HCT116 (cell line): ENCODE measurements at regions not wholly inside any gene's neighbourhood (a gene's known extent, or its start where the extent isn't known, plus 50 kb on each side); places are given as distances from the start of the nearest gene placed in this dataset.

Experiments
- ATAC-seq: fragments of 200-7000 bp; cut with Tn5 transposase; 2 replicates; pipeline ENCODE4 v1.9.1; 2020; ENCODE audit warnings: mild to moderate bottlenecking, moderate library complexity
- BruUV-seq: library from RNA; stranded (reverse); fragments of 400-500 nt; replicated peaks from 2 replicates; lab custom pipeline; 2021; lab: Mats Ljungman, UMichigan
- CTCF ChIA-PET: fragments of 300-600 bp; sonication (Branson Sonifier 250); formaldehyde crosslinking; loops from one replicate; lab custom pipeline; 2021; ENCODE audit warnings: antibody characterized with exemption; lab: Charles Lee
- POLR2A ChIA-PET: fragments of 300-600, 350-600 bp; sonication (Branson Sonifier 250); formaldehyde crosslinking; loops from one replicate; lab custom pipeline; 2021; ENCODE audit warnings: antibody characterized with exemption; lab: Charles Lee
- RAD21 ChIA-PET, 2 experiments: fragments of 300-600 bp; sonication (Branson Sonifier 250); formaldehyde crosslinking; loops; one replicate each; lab custom pipeline; 2023; ENCODE audit warnings: low total read pairs in 2 of 2; ENCODE audit not compliant: uncharacterized antibody in 2 of 2, unreplicated experiment in 2 of 2, low non-redundant PET in 1 of 2; lab: Charles Lee
- DNase-seq: peaks from one replicate; pipeline ENCODE4 v3.0.0-alpha.2; 2010; ENCODE audit warnings: low read depth, low spot score
- H2AFZ ChIP-seq: fragments of 200-600 bp; shearing (Covaris generic), sonication (generic); 2 replicates; pipeline ENCODE4 v1.6.1; 2017; ENCODE audit warnings: low read depth, mixed run types, mixed read lengths, antibody characterized with exemption, low read length; ENCODE audit not compliant: poor library complexity, severe bottlenecking
- H3K27ac ChIP-seq: 2 replicates; pipeline ENCODE4 v1.5.1; 2012; ENCODE audit warnings: low read depth, low read length
- H3K27me3 ChIP-seq: fragments of 200-600 bp; sonication (generic); 2 replicates; pipeline ENCODE4 v1.6.1; 2016; ENCODE audit warnings: mixed run types, low read length, mixed read lengths; ENCODE audit not compliant: insufficient read depth
- H3K36me3 ChIP-seq, 2 experiments: fragments of 200-500 bp in 1 of 2; fragments of 200-600 bp in 1 of 2; sonication (Bioruptor generic) in 1 of 2; sonication (generic) in 1 of 2; 2 replicates each; pipeline versions ENCODE4 v1.5.1 to v1.6.1; 2014 to 2016; ENCODE audit warnings: low read length in 2 of 2, inconsistent platforms in 1 of 2, mixed read lengths in 1 of 2, mixed run types in 1 of 2; ENCODE audit not compliant: insufficient read depth in 2 of 2, control insufficient read depth in 1 of 2
- H3K4me1 ChIP-seq, 2 experiments: fragments of 200-600 bp in 1 of 2; sonication (generic) in 1 of 2; 2 replicates each; pipeline versions ENCODE4 v1.5.1 to v1.6.1; 2012 to 2017; ENCODE audit warnings: low read length in 2 of 2, inconsistent platforms in 1 of 2, mild to moderate bottlenecking in 1 of 2, mixed read lengths in 1 of 2, mixed run types in 1 of 2, moderate library complexity in 1 of 2; ENCODE audit not compliant: insufficient read depth in 2 of 2, control insufficient read depth in 1 of 2
- H3K4me2 ChIP-seq: fragments of 200-600 bp; sonication (generic); 2 replicates; pipeline ENCODE4 v1.6.1; 2017; ENCODE audit warnings: mixed run types, low read length, mixed read lengths
- H3K4me3 ChIP-seq, 2 experiments: fragments of 200-600 bp in 1 of 2; sonication (generic) in 1 of 2; replicated peaks in 1 of 2; 2 replicates each; pipeline ENCODE4 v1.5.1; 2011 to 2016; ENCODE audit warnings: low read length in 2 of 2, control low read depth in 1 of 2, low read depth in 1 of 2, mild to moderate bottlenecking in 1 of 2, mixed read lengths in 1 of 2, mixed run types in 1 of 2
- H3K79me2 ChIP-seq: fragments of 200-600 bp; sonication (generic); 2 replicates; pipeline ENCODE4 v1.6.1; 2017; ENCODE audit warnings: mild to moderate bottlenecking, mixed run types, low read length, moderate library complexity, mixed read lengths; ENCODE audit not compliant: insufficient read depth
- H3K9ac ChIP-seq: fragments of 200-600 bp; sonication (generic); 2 replicates; pipeline ENCODE4 v1.6.1; 2016; ENCODE audit warnings: low read length, mixed read lengths
- H3K9me2 ChIP-seq: fragments of 200-600 bp; sonication (generic), shearing (Covaris generic); 2 replicates; pipeline ENCODE4 v1.6.1; 2017; ENCODE audit warnings: mixed run types, mild to moderate bottlenecking, moderate library complexity; ENCODE audit not compliant: insufficient read depth
- H3K9me3 ChIP-seq, 2 experiments: fragments of 200-500 bp in 1 of 2; fragments of 200-600 bp in 1 of 2; sonication (Bioruptor generic) in 1 of 2; sonication (generic) in 1 of 2; 2 replicates each; pipeline ENCODE4 v1.6.1; 2014 to 2017; ENCODE audit warnings: low read length in 2 of 2, mixed read lengths in 2 of 2, inconsistent platforms in 1 of 2, low read depth in 1 of 2, mild to moderate bottlenecking in 1 of 2, mixed run types in 1 of 2, moderate library complexity in 1 of 2; ENCODE audit not compliant: control insufficient read depth in 1 of 2, insufficient read depth in 1 of 2
- H4K20me1 ChIP-seq: fragments of 200-600 bp; sonication (generic), shearing (Covaris generic); 2 replicates; pipeline ENCODE4 v1.6.1; 2017; ENCODE audit warnings: mixed run types, mild to moderate bottlenecking, moderate library complexity; ENCODE audit not compliant: insufficient read depth
- EGR1 ChIP-seq: IDR thresholded peaks from 2 replicates; pipeline ENCODE4 v1.6.1; 2012; ENCODE audit warnings: low read depth
- ELF1 ChIP-seq: IDR thresholded peaks from 2 replicates; pipeline ENCODE4 v1.6.1; 2012; ENCODE audit warnings: low read depth, borderline replicate concordance
- EZH2 ChIP-seq: fragments of 200-600 bp; sonication (generic); IDR thresholded peaks from 2 replicates; pipeline ENCODE4 v1.6.1; 2017; ENCODE audit warnings: antibody characterized with exemption, mixed run types
- EZH2phosphoT487 ChIP-seq: fragments of 200-600 bp; IDR thresholded peaks from 2 replicates; pipeline ENCODE4 v1.6.1; 2018; ENCODE audit warnings: antibody characterized with exemption, borderline replicate concordance
- JUND ChIP-seq: IDR thresholded peaks from 2 replicates; pipeline ENCODE4 v1.6.1; 2012
- SIN3A ChIP-seq: IDR thresholded peaks from 2 replicates; pipeline ENCODE4 v1.6.1; 2012; ENCODE audit warnings: low read depth
- SP1 ChIP-seq: IDR thresholded peaks from 2 replicates; pipeline ENCODE4 v1.6.1; 2012; ENCODE audit warnings: low read depth
- SRF ChIP-seq: IDR thresholded peaks from 2 replicates; pipeline ENCODE4 v1.6.1; 2012; ENCODE audit warnings: low read depth
- TCF7L2 ChIP-seq: IDR thresholded peaks from 2 replicates; pipeline ENCODE4 v1.7.0; 2011; ENCODE audit warnings: borderline replicate concordance, inconsistent platforms; ENCODE audit not compliant: insufficient read depth, insufficient read length; ENCODE audit errors: extremely low read depth
- intact Hi-C: fragments of 100-400 bp; cut with micrococcal nuclease; formaldehyde crosslinking; loops from 2 replicates; pipeline ENCODE4 v1.10.0; 2022
- TF ChIP-seq, protein P1 (sequence below), 3 experiments: fragments of 200-600 bp in 1 of 3; sonication (generic) in 1 of 3; IDR thresholded peaks in 2 of 3; conservative IDR thresholded peaks in 1 of 3; 2 replicates each; pipeline ENCODE4 v1.5.1; 2012 to 2017; ENCODE audit warnings: low read depth in 2 of 3, low read length in 2 of 3, antibody characterized with exemption in 1 of 3, borderline replicate concordance in 1 of 3, control low read depth in 1 of 3, mild to moderate bottlenecking in 1 of 3, mixed read lengths in 1 of 3, mixed run types in 1 of 3, moderate library complexity in 1 of 3; ENCODE audit not compliant: insufficient read depth in 1 of 3
- TF ChIP-seq, protein P2 (sequence below): IDR thresholded peaks from 2 replicates; pipeline ENCODE4 v1.6.1; 2012; ENCODE audit warnings: low read depth
- TF ChIP-seq, protein P3 (sequence below): IDR thresholded peaks from 2 replicates; pipeline ENCODE4 v1.6.1; 2012

DNA sequence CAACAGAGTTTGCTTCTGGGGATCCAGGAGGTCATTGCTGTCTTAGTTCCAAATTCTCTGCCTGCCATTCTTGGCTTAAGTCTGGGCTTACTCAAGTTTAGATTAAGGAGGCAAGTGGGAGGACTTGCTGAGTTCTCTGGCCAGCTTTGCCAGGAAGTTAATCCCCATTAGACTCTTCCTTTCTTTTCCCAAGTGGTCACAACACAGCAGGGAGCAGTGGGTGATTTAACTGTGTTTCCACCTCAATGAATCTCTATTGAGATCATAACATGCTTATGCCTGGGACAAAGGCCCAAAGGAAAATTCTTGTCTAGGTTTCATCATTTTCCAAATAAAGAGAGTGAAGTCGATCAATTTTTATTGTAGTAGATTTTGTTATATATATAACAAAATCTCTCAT, 1159.6 kb downstream of the SORCS3 start:
- Histone ChIP-seq H3K36me3 (no peaks in the 10 kb centered on the region), H3K9ac (no peak overlapping the region), H3K9me2 (no peaks in the 10 kb centered on the region), H3K4me3 (no peak overlapping the region), H2AFZ (no peak overlapping the region), H3K27ac (no peak overlapping the region), H3K4me1 (no peaks in the 10 kb centered on the region), H4K20me1 (no peaks in the 10 kb centered on the region; the same call in 1 of the 2 replicates), H3K9me3 (peaks cover 17 to 37% of the 10 kb centered on the region in 2 experiments; a peak in 2 of 4 replicates), H3K27me3 (no peaks in the 10 kb centered on the region), H3K79me2 (no peaks in the 10 kb centered on the region), H3K4me2 (no peak overlapping the region)
- BruUV-seq, result no TSS peak
- no peak for ATAC-seq
- RAD21 ChIA-PET, result no interaction called here
- no peak for DNase-seq
- CTCF ChIA-PET, result no interaction called here
- intact Hi-C loops, result no loop called here
- TF ChIP-seq, protein P1, sequence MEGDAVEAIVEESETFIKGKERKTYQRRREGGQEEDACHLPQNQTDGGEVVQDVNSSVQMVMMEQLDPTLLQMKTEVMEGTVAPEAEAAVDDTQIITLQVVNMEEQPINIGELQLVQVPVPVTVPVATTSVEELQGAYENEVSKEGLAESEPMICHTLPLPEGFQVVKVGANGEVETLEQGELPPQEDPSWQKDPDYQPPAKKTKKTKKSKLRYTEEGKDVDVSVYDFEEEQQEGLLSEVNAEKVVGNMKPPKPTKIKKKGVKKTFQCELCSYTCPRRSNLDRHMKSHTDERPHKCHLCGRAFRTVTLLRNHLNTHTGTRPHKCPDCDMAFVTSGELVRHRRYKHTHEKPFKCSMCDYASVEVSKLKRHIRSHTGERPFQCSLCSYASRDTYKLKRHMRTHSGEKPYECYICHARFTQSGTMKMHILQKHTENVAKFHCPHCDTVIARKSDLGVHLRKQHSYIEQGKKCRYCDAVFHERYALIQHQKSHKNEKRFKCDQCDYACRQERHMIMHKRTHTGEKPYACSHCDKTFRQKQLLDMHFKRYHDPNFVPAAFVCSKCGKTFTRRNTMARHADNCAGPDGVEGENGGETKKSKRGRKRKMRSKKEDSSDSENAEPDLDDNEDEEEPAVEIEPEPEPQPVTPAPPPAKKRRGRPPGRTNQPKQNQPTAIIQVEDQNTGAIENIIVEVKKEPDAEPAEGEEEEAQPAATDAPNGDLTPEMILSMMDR (IDR thresholded peaks at IDR 0.05 in 2 of 3, conservative IDR thresholded peaks at IDR 0.05 in 1 of 3; ENCODE audit: borderline replicate concordance in 1 of 3, insufficient read depth in 1 of 3, low read depth in 2 of 3, low read length in 2 of 3), result no peak
- TF ChIP-seq EGR1 (no peak), ELF1 (no peak), JUND (no peak), SRF (no peak), EZH2phosphoT487 (no peak), SIN3A (no peak), TCF7L2 (no peak), SP1 (no peak), EZH2 (no peak)
- TF ChIP-seq, protein P2, sequence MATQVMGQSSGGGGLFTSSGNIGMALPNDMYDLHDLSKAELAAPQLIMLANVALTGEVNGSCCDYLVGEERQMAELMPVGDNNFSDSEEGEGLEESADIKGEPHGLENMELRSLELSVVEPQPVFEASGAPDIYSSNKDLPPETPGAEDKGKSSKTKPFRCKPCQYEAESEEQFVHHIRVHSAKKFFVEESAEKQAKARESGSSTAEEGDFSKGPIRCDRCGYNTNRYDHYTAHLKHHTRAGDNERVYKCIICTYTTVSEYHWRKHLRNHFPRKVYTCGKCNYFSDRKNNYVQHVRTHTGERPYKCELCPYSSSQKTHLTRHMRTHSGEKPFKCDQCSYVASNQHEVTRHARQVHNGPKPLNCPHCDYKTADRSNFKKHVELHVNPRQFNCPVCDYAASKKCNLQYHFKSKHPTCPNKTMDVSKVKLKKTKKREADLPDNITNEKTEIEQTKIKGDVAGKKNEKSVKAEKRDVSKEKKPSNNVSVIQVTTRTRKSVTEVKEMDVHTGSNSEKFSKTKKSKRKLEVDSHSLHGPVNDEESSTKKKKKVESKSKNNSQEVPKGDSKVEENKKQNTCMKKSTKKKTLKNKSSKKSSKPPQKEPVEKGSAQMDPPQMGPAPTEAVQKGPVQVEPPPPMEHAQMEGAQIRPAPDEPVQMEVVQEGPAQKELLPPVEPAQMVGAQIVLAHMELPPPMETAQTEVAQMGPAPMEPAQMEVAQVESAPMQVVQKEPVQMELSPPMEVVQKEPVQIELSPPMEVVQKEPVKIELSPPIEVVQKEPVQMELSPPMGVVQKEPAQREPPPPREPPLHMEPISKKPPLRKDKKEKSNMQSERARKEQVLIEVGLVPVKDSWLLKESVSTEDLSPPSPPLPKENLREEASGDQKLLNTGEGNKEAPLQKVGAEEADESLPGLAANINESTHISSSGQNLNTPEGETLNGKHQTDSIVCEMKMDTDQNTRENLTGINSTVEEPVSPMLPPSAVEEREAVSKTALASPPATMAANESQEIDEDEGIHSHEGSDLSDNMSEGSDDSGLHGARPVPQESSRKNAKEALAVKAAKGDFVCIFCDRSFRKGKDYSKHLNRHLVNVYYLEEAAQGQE, result no peak
- TF ChIP-seq, protein P3, sequence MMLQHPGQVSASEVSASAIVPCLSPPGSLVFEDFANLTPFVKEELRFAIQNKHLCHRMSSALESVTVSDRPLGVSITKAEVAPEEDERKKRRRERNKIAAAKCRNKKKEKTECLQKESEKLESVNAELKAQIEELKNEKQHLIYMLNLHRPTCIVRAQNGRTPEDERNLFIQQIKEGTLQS, result no peak
- POLR2A ChIA-PET, result no interaction called here
